EL (cell line): ENCODE measurements at regions not wholly inside any gene's neighbourhood (a gene's known extent, or its start where the extent isn't known, plus 50 kb on each side); places are given as distances from the start of the nearest gene placed in this dataset.
A peak's percentile ranks its signal among the peaks of the same experiment; 100 is the strongest.
"Not testable (repeated sequence)": the region's sequence is repeated elsewhere in the genome, so short reads cannot be mapped to it uniquely, and the experiment has no call there.

Source experiments
- DNase-seq: peaks from one replicate; pipeline ENCODE4 v3.0.0-alpha.2; 2016

DNA sequence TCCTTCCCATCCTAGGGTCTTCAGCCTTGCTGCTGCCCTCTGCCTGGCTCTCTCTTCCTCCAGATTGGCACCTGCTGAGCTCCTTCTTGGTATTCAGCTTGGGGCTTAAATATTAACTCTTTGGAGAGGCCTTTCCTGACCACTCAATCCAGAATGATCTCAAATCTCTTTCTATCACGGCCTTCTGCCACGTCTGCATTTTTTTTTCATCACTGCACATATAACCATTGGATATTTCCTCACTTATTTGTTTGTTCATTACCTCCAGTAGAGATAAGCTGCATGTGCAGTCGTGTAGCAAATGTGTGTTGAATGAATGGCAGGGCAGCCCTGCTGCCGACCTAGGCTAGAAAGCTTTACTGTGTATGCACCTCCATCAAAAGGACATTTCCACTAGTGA, 51.6 kb upstream of the MPP7 start:
- no peak for DNase-seq

- DNase-seq: no peak
Measured at GRCh38 chr10:28355376-28355775, 52.5 kb upstream of the MPP7 start.

- DNase-seq: no peak
Measured at GRCh38 chr10:28359334-28359733, 56.5 kb upstream of the MPP7 start.

- no peak for DNase-seq
Measured at GRCh38 chr10:28360175-28360574, 57.3 kb upstream of the MPP7 start.

- DNase-seq: no peak
Measured at GRCh38 chr10:28363376-28363775, 60.5 kb upstream of the MPP7 start.

GRCh38 chr10:28365840-28366239, 63.0 kb upstream of the MPP7 start:
- no peak for DNase-seq

DNA sequence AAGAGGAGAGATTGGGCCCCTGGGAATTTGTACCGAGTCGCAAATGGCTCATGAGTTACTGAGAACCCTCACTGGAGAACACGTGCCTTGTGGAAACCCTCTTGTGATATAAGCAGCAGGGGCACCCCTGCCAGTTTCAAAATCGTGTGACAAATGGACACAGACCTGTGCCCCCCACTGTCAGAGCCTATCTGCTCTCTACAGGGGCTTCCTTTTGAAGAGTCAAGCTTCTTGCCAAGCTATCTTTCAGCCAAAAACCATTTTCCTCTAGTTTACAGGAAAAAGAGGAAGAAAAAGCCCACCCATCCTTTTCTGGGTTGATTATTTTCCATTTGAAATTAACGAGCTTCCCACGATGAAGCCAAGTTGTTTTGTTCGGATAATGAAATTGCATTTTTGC, 64.1 kb upstream of the MPP7 start:
- DNase-seq: no peak

GRCh38 chr10:28367413-28367812, 64.5 kb upstream of the MPP7 start:
- DNase-seq: no peak

DNA sequence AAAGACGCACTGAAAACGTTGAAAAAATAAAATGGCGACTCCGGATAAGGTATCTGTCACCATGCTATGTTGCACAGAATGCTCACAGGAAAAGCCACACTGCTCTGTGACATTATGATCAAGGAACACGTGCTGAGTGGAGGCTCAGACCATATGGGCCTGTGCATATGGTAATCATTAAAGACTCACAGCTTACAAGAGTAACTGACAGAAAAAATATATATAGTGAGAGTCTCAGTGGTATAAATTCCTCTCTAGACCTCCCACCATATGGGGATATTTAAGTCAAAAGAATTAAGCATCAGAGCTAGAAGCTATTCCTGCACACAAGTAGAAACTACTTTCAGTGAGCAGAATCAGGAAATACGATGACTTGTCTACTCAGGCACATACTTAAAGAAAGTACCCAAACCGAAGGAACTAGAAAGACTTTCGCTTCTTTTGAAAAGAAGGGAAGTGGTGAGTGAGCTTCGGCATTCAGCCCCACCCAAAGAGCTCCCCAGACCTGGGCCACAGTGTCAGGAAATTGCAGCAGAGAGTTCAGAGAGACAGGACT, 65.1 kb upstream of the MPP7 start:
- peak; percentile 20 for DNase-seq

DNA sequence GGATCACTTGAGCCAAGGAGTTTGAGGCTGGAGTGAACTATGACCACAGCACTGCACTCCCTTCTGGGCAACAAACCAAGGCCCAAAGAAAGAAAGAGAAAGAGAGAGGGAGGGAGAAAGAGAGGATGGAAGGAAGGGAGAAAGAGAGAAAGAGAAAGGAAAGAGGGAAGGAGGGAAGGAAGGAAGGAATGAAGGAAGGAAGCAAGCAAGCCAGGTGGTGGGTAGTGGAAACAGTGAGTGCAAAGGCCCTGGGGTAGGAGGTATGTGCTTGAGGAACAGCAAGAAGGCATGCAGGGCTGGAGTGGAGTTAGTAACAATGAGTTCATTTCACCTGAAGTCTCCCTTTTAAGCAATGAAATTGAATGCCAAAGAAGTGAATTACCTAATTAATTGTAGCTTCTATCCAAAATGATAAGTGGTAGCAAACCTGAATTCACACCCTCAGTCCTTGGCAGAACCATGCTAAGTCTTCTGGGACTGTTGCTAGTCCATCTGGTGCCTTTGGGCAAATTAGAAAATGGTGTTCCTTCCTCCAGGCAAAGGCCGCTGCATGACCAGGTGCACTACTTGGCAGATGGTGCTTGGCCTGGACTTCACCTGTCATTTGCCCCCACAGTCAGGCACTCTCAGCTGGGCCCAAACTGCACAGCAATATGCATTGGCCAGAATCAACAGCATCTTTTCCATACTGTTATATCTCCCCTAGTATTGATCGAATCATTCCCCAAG, 67.4 kb upstream of the MPP7 start:
- DNase-seq: no peak

DNA sequence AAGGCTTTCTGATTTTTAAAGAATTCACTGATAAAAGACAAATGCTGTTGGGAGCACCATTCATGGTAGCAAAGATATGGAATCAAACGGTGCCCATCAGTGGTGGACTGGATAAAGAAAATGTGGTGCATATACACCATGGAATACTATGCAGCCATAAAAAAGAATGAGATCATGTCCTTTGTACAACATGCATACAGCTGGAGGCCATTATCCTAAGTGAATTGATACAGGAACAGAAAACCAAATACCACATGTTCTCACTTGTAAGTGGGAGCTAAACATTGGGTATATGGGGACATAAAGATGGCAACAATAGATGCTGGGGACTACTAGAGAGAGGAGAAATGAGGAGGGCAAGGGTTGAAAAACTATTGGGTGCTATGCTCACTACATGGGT, 68.8 kb upstream of the MPP7 start:
- DNase-seq: not testable (repeated sequence)

DNA sequence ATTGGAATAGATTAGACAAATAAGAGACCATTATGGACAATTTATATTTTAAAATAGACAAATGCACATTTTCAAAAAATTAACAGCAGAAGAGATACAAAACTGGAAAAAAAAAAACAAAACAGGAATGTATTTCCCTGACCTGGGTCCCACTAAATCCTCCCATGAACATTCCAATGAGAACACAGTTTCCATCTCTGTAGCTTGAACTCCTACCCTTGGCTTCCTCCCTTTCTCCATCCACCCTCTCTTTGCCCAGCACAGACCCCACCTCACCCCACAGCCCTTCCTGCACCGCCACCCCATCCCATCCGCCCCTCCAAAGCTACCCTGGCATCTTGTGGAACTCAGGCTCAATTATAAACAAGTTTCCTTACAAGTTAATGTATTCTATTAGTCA, 71.2 kb upstream of the MPP7 start:
- no peak for DNase-seq

- peak; percentile 53 for DNase-seq
Measured at GRCh38 chr10:28375399-28376354, 72.8 kb upstream of the MPP7 start.

- DNase-seq: no peak
Measured at GRCh38 chr10:28378986-28379585, 76.2 kb upstream of the MPP7 start.

- no peak for DNase-seq
Measured at GRCh38 chr10:28381466-28381865, 78.6 kb upstream of the MPP7 start.

- peak; percentile 91 for DNase-seq
Measured at GRCh38 chr10:28381903-28382347, 79.1 kb upstream of the MPP7 start.

DNA sequence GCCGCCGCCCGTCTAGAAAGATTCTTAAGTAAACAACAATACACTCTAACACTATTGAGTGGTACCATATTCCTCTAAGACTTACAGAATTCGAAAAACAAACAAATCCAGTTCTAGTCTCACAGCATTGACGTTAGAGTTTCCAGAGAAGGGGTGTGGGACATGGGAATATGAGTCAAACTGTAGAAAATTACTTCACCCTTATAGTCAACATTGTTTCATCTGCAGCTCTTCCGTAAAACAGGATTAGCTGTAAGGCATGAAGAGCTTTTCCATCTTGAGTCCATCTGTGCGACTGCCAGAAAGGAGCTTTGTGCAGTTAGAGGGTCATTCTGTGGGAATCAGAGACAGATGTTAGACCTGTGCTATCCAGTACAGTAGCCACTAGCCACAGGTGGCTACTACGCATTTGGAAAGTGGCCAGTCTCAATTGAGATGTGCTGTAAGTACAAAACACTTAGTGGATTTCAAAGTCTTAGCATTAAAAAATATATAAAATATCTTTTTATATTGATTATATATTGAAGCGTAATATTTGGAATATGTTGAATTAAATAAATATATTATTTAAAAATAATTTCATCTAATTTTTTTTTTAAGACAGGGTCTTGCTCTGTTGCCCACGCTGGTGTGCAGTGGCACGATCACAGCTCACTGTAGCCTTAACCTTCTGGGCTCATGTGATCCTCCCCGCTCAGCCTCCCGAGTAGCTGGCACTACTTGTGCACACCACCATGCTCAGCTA, 79.8 kb upstream of the MPP7 start:
- DNase-seq: peak; percentile 63

DNA sequence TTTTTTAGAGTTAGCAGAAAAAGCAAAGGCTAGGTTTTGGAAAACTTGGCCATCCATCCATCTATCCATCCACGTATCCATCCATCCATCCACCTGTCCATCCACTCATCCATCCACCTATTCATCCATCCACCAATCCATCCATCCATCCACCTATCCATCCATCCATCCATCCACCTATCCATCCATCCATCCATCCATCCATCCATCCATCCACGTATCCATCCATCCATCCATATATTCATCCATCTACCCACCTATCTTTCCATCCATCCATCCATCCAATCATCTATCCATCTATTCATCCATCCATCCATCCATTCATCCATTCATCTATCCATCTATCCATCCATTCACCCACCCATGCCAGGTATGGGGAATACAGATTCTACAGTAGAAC, 81.7 kb upstream of the MPP7 start:
- DNase-seq: no peak

GRCh38 chr10:28385748-28386502, 83.1 kb upstream of the MPP7 start:
- DNase-seq: no peak

- no peak for DNase-seq
Measured at GRCh38 chr10:28386503-28386868, 83.6 kb upstream of the MPP7 start.

GRCh38 chr10:28387140-28387539, 84.3 kb upstream of the MPP7 start:
- DNase-seq: no peak

DNA sequence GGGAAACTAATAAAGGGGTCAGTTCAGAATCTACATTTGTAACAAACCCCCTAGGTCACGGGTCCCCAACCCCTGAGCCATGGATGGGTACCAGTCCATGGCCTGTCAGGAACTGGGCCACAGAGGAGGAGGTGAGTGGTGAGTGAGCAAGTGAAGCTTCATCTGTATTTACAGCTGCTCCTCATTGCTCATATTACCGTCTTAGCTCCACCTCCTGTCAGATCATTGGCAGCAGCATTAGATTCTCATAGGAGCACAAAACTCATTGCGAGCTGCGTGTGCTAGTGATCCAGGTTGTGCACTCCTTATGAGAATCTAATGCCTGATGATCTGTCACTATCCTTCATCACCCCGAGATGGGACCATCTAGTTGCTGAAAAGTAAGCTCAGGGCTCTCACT, 88.4 kb upstream of the MPP7 start:
- DNase-seq: no peak
